ENCODE measurements at regions not wholly inside any gene's neighbourhood (a gene's known extent, or its start where the extent isn't known, plus 50 kb on each side); places are given as distances from the start of the nearest gene placed in this dataset.

- H3K27me3 ChIP-seq = no peaks in the 10 kb centered on the region
- H3K36me3 ChIP-seq = no peaks in the 10 kb centered on the region
- no peaks in the 10 kb centered on the region for H3K9me3 ChIP-seq
- no peak for DNase-seq (ENCODE audit: low spot score in 2 of 2)
- TF ChIP-seq CTCF (IDR thresholded peaks at IDR 0.05) = no peak
- TF ChIP-seq EP300 (IDR thresholded peaks at IDR 0.05) = no peak
- no peak for TF ChIP-seq POLR2A (IDR thresholded peaks at IDR 0.05)
- WGBS, 2 donors = 72 to 78% methylated on average over 1 of the region's 1 CpG
- H3K4me3 ChIP-seq = no peak overlapping the region
- peaks cover 0 to 8% (median 0%) of the 10 kb centered on the region in 4 donors for H3K4me1 ChIP-seq
- no peak overlapping the region for H3K27ac ChIP-seq
Observed at GRCh38 chr14:53847057-53847456, 109.6 kb downstream of the BMP4 start.

GRCh38 chr14:53845813-53846693, 110.6 kb downstream of the BMP4 start:
- Histone ChIP-seq H3K36me3 (no peaks in the 10 kb centered on the region), H3K27me3 (no peaks in the 10 kb centered on the region), H3K4me3 (no peak overlapping the region), H3K9me3 (no peaks in the 10 kb centered on the region), H3K4me1 (peaks cover 0 to 5% (median 0%) of the 10 kb centered on the region in 4 donors), H3K27ac (no peak overlapping the region)
- TF ChIP-seq CTCF (IDR thresholded peaks at IDR 0.05) (no peak), POLR2A (IDR thresholded peaks at IDR 0.05) (no peak), EP300 (IDR thresholded peaks at IDR 0.05) (no peak)
- no peak for DNase-seq (ENCODE audit: low spot score in 2 of 2)
- 84 to 87% methylated on average over 8 of the region's 8 CpGs for WGBS, 2 donors

- TF ChIP-seq POLR2A (IDR thresholded peaks at IDR 0.05) = no peak
- TF ChIP-seq CTCF (IDR thresholded peaks at IDR 0.05) = no peak
- TF ChIP-seq EP300 (IDR thresholded peaks at IDR 0.05) = no peak
- H3K27me3 ChIP-seq = no peaks in the 10 kb centered on the region
- no peak overlapping the region for H3K4me3 ChIP-seq
- H3K9me3 ChIP-seq = peaks cover 0 to 7% (median 2%) of the 10 kb centered on the region in 4 donors
- H3K4me1 ChIP-seq = no peaks in the 10 kb centered on the region
- 47 to 48% methylated on average over 4 of the region's 4 CpGs for WGBS, 2 donors
- H3K36me3 ChIP-seq = no peaks in the 10 kb centered on the region
- no peak for DNase-seq (ENCODE audit: low spot score in 2 of 2)
- H3K27ac ChIP-seq = no peak overlapping the region
Observed at GRCh38 chr14:53842938-53843337, 113.7 kb downstream of the BMP4 start.

GRCh38 chr14:53841109-53842099, 115.2 kb downstream of the BMP4 start:
- H3K9me3 ChIP-seq = peaks cover 0 to 22% (median 2%) of the 10 kb centered on the region in 4 donors
- WGBS, 2 donors = 90 to 93% methylated on average over 3 of the region's 3 CpGs
- H3K4me1 ChIP-seq = no peaks in the 10 kb centered on the region
- H3K27ac ChIP-seq = no peak overlapping the region
- DNase-seq (ENCODE audit: low spot score in 2 of 2) = no peak
- H3K36me3 ChIP-seq = no peaks in the 10 kb centered on the region
- H3K4me3 ChIP-seq = no peak overlapping the region
- no peaks in the 10 kb centered on the region for H3K27me3 ChIP-seq
- no peak for TF ChIP-seq POLR2A (IDR thresholded peaks at IDR 0.05)
- no peak for TF ChIP-seq CTCF (IDR thresholded peaks at IDR 0.05)
- TF ChIP-seq EP300 (IDR thresholded peaks at IDR 0.05) = no peak
